H9 (cell line): ENCODE measurements at regions not wholly inside any gene's neighbourhood (a gene's known extent, or its start where the extent isn't known, plus 50 kb on each side); places are given as distances from the start of the nearest gene placed in this dataset.
A peak's percentile ranks its signal among the peaks of the same experiment; 100 is the strongest.

Experiments
- DNase-seq: peaks from one replicate; pipeline ENCODE4 v3.0.0-alpha.2; 2017
- H2AFZ ChIP-seq: one replicate; pipeline ENCODE4 v1.6.1; 2013; ENCODE audit warnings: mild to moderate bottlenecking, low read length, control low read depth, moderate library complexity
- H2AK5ac ChIP-seq: 2 replicates; pipeline ENCODE4 v1.6.1; 2013; ENCODE audit warnings: low read length, control low read depth, mixed read lengths; ENCODE audit not compliant: insufficient read length
- H2BK120ac ChIP-seq: one replicate; pipeline ENCODE4 v1.6.1; 2013; ENCODE audit warnings: low read depth, mild to moderate bottlenecking, low read length, control low read depth, inconsistent platforms; ENCODE audit not compliant: poor library complexity, severe bottlenecking
- H2BK12ac ChIP-seq: 2 replicates; pipeline ENCODE4 v1.6.1; 2013; ENCODE audit warnings: low read length, control low read depth, mixed read lengths, low read depth; ENCODE audit not compliant: insufficient read length
- H2BK15ac ChIP-seq: 2 replicates; pipeline ENCODE4 v1.6.1; 2013; ENCODE audit warnings: low read depth, low read length, control low read depth
- H2BK20ac ChIP-seq: one replicate; pipeline ENCODE4 v1.6.1; 2013; ENCODE audit warnings: low read depth, mild to moderate bottlenecking, low read length, control low read depth, inconsistent platforms; ENCODE audit not compliant: poor library complexity, severe bottlenecking
- H2BK5ac ChIP-seq: 2 replicates; pipeline ENCODE4 v1.6.1; 2013; ENCODE audit warnings: low read length, control low read depth, mixed read lengths; ENCODE audit not compliant: insufficient read length
- H3K14ac ChIP-seq: 2 replicates; pipeline ENCODE4 v1.6.1; 2013; ENCODE audit warnings: low read length, control low read depth; ENCODE audit not compliant: insufficient read depth
- H3K18ac ChIP-seq: 2 replicates; pipeline ENCODE4 v1.6.1; 2013; ENCODE audit warnings: low read depth, mild to moderate bottlenecking, mixed read lengths, low read length, control low read depth; ENCODE audit not compliant: insufficient read length
- H3K23ac ChIP-seq: 2 replicates; pipeline ENCODE4 v1.6.1; 2013; ENCODE audit warnings: low read length, control low read depth, mixed read lengths, low read depth; ENCODE audit not compliant: insufficient read length
- H3K23me2 ChIP-seq: 2 replicates; pipeline ENCODE4 v1.6.1; 2013; ENCODE audit warnings: low read depth, mild to moderate bottlenecking, mixed read lengths, low read length, control low read depth; ENCODE audit not compliant: insufficient read length, poor library complexity, severe bottlenecking
- H3K27ac ChIP-seq: 2 replicates; pipeline ENCODE4 v1.5.1; 2013; ENCODE audit warnings: low read length, control low read depth, mixed read lengths, low read depth; ENCODE audit not compliant: insufficient read length
- H3K27me3 ChIP-seq: 2 replicates; pipeline ENCODE4 v1.6.1; 2013; ENCODE audit warnings: low read length, control low read depth, inconsistent platforms; ENCODE audit not compliant: insufficient read depth
- H3K4ac ChIP-seq: 2 replicates; pipeline ENCODE4 v1.6.1; 2013; ENCODE audit warnings: low read depth, mild to moderate bottlenecking, control low read depth, inconsistent platforms, low read length, moderate library complexity
- H3K4me1 ChIP-seq: 2 replicates; pipeline ENCODE4 v1.6.1; 2013; ENCODE audit warnings: low read length, control low read depth, inconsistent platforms; ENCODE audit not compliant: insufficient read depth
- H3K4me2 ChIP-seq: 2 replicates; pipeline ENCODE4 v1.6.1; 2013; ENCODE audit warnings: low read length, control low read depth, mixed read lengths; ENCODE audit not compliant: insufficient read length, insufficient read depth
- H3K56ac ChIP-seq: 2 replicates; pipeline ENCODE4 v1.6.1; 2013; ENCODE audit warnings: low read depth, mild to moderate bottlenecking, mixed read lengths, low read length, control low read depth; ENCODE audit not compliant: insufficient read length
- H3K79me1 ChIP-seq: 2 replicates; pipeline ENCODE4 v1.6.1; 2013; ENCODE audit warnings: low read depth, mild to moderate bottlenecking, moderate library complexity, low read length, control low read depth, inconsistent platforms; ENCODE audit not compliant: insufficient read depth, poor library complexity, severe bottlenecking
- H3K79me2 ChIP-seq: 2 replicates; pipeline ENCODE4 v1.6.1; 2013; ENCODE audit warnings: low read length, control low read depth, inconsistent platforms; ENCODE audit not compliant: insufficient read depth
- H3K9ac ChIP-seq: 2 replicates; pipeline ENCODE4 v1.6.1; 2013; ENCODE audit warnings: low read length, control low read depth, mixed read lengths; ENCODE audit not compliant: insufficient read length; ENCODE audit errors: extremely low read depth
- H3K9me3 ChIP-seq: one replicate; pipeline ENCODE4 v1.6.1; 2013; ENCODE audit warnings: low read depth, low read length, inconsistent platforms; ENCODE audit not compliant: control insufficient read depth
- H3T11ph ChIP-seq: one replicate; pipeline ENCODE4 v1.6.1; 2013; ENCODE audit warnings: mild to moderate bottlenecking, low read length, control low read depth, inconsistent platforms
- H4K20me1 ChIP-seq: one replicate; pipeline ENCODE4 v1.6.1; 2013; ENCODE audit not compliant: control insufficient read depth, insufficient read length, insufficient read depth
- H4K5ac ChIP-seq: 2 replicates; pipeline ENCODE4 v1.6.1; 2013; ENCODE audit warnings: low read depth, mild to moderate bottlenecking, mixed read lengths, low read length, control low read depth; ENCODE audit not compliant: insufficient read length
- H4K8ac ChIP-seq: replicated peaks from 2 replicates; pipeline ENCODE4 v1.6.1; 2013; ENCODE audit warnings: low read length, control low read depth, mixed read lengths, low read depth; ENCODE audit not compliant: insufficient read length
- H4K91ac ChIP-seq: 2 replicates; pipeline ENCODE4 v1.6.1; 2013; ENCODE audit warnings: low read depth, mild to moderate bottlenecking, moderate library complexity, mixed read lengths, low read length, control low read depth; ENCODE audit not compliant: insufficient read length
- H3K27ac Mint-ChIP-seq, 3 experiments: 2 replicates in 2 of 3; 3 replicates in 1 of 3; pipeline ENCODE4 v1.8.0; 2020 to 2021; ENCODE audit warnings: mixed read lengths in 3 of 3, mild to moderate bottlenecking in 1 of 3, moderate library complexity in 1 of 3
- H3K27me3 Mint-ChIP-seq: 2 replicates; pipeline ENCODE4 v1.8.0; 2021; ENCODE audit warnings: low read depth, mild to moderate bottlenecking, moderate library complexity, mixed read lengths
- H3K36me3 Mint-ChIP-seq, 3 experiments: 2 replicates in 2 of 3; 3 replicates in 1 of 3; pipeline ENCODE4 v1.8.0; 2020 to 2021; ENCODE audit warnings: low read depth in 3 of 3, mixed read lengths in 3 of 3; ENCODE audit not compliant: insufficient read depth in 1 of 3
- H3K4me1 Mint-ChIP-seq, 2 experiments: 2 replicates each; pipeline ENCODE4 v1.8.0; 2020; ENCODE audit warnings: mixed read lengths in 2 of 2
- H3K4me3 Mint-ChIP-seq, 2 experiments: 2 replicates in 1 of 2; 3 replicates in 1 of 2; pipeline ENCODE4 v1.8.0; 2020 to 2021; ENCODE audit warnings: mild to moderate bottlenecking in 2 of 2, mixed read lengths in 2 of 2, moderate library complexity in 1 of 2
- H3K9me3 Mint-ChIP-seq, 2 experiments: 2 replicates in 1 of 2; 3 replicates in 1 of 2; pipeline ENCODE4 v1.8.0; 2020; ENCODE audit warnings: mild to moderate bottlenecking in 2 of 2, mixed read lengths in 2 of 2, moderate library complexity in 1 of 2
- WGBS: extraction: QIAGEN DNeasy Blood & Tissue Kit; methylation state at CpG from one replicate; pipeline ENCODE4 v1.1.7; 2013; ENCODE audit warnings: missing lambda C conversion rate, low lambda C conversion rate, mixed read lengths; ENCODE audit not compliant: insufficient read length; ENCODE audit errors: extremely low coverage; 5-methylcytosine and 5-hydroxymethylcytosine counted together
- TF ChIP-seq, protein P1 (sequence below): fragments of 200-600 bp; sonication (generic); conservative IDR thresholded peaks from 3 replicates; pipeline ENCODE4 v1.8.0; 2021; ENCODE audit warnings: antibody characterized with exemption, mild to moderate bottlenecking

DNA sequence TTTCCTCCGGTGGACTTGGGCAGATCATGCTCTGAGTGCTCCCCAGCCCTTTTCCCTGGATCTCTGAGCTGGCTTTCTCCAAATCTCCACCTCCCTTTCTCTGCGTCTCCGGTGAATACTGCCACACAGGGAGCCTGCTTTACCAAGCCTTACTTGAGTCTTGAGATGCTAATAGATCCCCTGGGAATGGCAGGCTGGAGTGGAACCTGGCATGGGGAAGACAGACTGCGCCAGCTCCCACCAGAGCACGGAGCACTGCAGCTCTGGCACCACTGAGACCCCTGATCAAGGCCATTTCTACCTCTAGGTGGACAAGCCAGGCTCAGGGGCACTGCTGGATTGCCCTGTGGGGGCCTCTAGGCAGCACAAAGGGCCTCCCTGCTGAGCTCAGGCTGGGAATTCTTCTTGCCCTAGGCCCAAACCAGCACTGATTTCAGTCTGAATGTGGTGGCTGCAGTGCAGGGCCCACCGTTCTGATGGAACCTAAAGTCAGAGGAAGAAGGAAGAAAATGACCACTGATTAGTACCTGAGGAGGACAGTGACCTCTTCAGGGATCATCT is 74.3 kb upstream of the CRHR1 start:
- TF ChIP-seq, protein P1, sequence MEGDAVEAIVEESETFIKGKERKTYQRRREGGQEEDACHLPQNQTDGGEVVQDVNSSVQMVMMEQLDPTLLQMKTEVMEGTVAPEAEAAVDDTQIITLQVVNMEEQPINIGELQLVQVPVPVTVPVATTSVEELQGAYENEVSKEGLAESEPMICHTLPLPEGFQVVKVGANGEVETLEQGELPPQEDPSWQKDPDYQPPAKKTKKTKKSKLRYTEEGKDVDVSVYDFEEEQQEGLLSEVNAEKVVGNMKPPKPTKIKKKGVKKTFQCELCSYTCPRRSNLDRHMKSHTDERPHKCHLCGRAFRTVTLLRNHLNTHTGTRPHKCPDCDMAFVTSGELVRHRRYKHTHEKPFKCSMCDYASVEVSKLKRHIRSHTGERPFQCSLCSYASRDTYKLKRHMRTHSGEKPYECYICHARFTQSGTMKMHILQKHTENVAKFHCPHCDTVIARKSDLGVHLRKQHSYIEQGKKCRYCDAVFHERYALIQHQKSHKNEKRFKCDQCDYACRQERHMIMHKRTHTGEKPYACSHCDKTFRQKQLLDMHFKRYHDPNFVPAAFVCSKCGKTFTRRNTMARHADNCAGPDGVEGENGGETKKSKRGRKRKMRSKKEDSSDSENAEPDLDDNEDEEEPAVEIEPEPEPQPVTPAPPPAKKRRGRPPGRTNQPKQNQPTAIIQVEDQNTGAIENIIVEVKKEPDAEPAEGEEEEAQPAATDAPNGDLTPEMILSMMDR, result no peak; the same call in 2 of the 3 replicates
- H3K9ac ChIP-seq, result no peak overlapping the region
- no peak overlapping the region for H3K56ac ChIP-seq
- H4K20me1 ChIP-seq, result no peaks in the 10 kb centered on the region
- Mint-ChIP-seq H3K9me3 (peaks cover 0 to 3% of the 10 kb centered on the region in 2 experiments; a peak in 2 of 5 replicates), H3K36me3 (no peaks in the 10 kb centered on the region), H3K4me1 (peaks cover 20% of the 10 kb centered on the region in 2 experiments), H3K27ac (peak overlapping the region; percentile 3 to 53 (median 19); a peak in 3 of 7 replicates), H3K4me3 (no peak overlapping the region), H3K27me3 (peaks cover 14% of the 10 kb centered on the region)
- H2BK12ac ChIP-seq, result no peak overlapping the region
- DNase-seq, result peak; percentile 67
- no peak overlapping the region for H3K14ac ChIP-seq
- H2AK5ac ChIP-seq, result no peak overlapping the region
- H4K91ac ChIP-seq, result no peak overlapping the region
- no peak overlapping the region for H3K23ac ChIP-seq
- no peak overlapping the region for H4K5ac ChIP-seq
- no CpG with 5 or more reads among the region's 6 CpGs for WGBS
- no peaks in the 10 kb centered on the region for H3K79me2 ChIP-seq
- no peak overlapping the region for H2AFZ ChIP-seq
- H3K27ac ChIP-seq, result no peak overlapping the region
- H2BK15ac ChIP-seq, result no peak overlapping the region
- H3K4ac ChIP-seq, result no peak overlapping the region
- H2BK5ac ChIP-seq, result no peak overlapping the region
- H2BK20ac ChIP-seq, result no peak overlapping the region
- H3K4me2 ChIP-seq, result no peak overlapping the region
- H3K23me2 ChIP-seq, result no peaks in the 10 kb centered on the region
- no peaks in the 10 kb centered on the region for H3K9me3 ChIP-seq
- no peaks in the 10 kb centered on the region for H3K27me3 ChIP-seq
- no peak overlapping the region for H3T11ph ChIP-seq
- no peaks in the 10 kb centered on the region for H3K79me1 ChIP-seq
- no peak overlapping the region for H2BK120ac ChIP-seq
- H3K4me1 ChIP-seq, result peaks cover 5% of the 10 kb centered on the region; the same call in 1 of the 2 replicates
- no peak overlapping the region for H3K18ac ChIP-seq
- no peak overlapping the region for H4K8ac ChIP-seq
